ENCODE measurements at regions not wholly inside any gene's neighbourhood (a gene's known extent, or its start where the extent isn't known, plus 50 kb on each side); places are given as distances from the start of the nearest gene placed in this dataset.

GRCh38 chr10:62562101-62562500 lies 187.9 kb downstream of the ZNF365 start:
- H3K9me3 ChIP-seq (ENCODE audit: control insufficient read depth, insufficient read depth, low read depth, low read length) = no peaks in the 10 kb centered on the region
- H3K4me3 ChIP-seq (ENCODE audit: low read depth, low read length) = no peak overlapping the region
- CTCF ChIA-PET = interaction anchor here (1.6 kb wide), 1 partner anchor 595 kb away, joined by 3 read pairs; no protein-coding TSS in a partner anchor
- POLR2A ChIA-PET = no interaction called here
- no peak for TF ChIP-seq ZNF146 (tag by site-specific recombination; IDR thresholded peaks at IDR 0.05)
- TF ChIP-seq ZNF560 (tag by site-specific recombination; IDR thresholded peaks at IDR 0.05; ENCODE audit: borderline replicate concordance) = no peak
- TF ChIP-seq ZNF48 (tag by site-specific recombination; IDR thresholded peaks at IDR 0.05) = no peak
- TF ChIP-seq ZBTB7A (tag by site-specific recombination; IDR thresholded peaks at IDR 0.05; ENCODE audit: low read depth) = no peak
- no peak for TF ChIP-seq ELK4 (IDR thresholded peaks at IDR 0.05; ENCODE audit: borderline replicate concordance, low read depth, low read length)
- H3K4me1 ChIP-seq (ENCODE audit: control insufficient read depth, insufficient read depth, low read length) = no peaks in the 10 kb centered on the region
- H3K36me3 ChIP-seq (ENCODE audit: control insufficient read depth in 2 of 2, insufficient read depth in 1 of 2, low read length in 2 of 2) = no peaks in the 10 kb centered on the region
- no peak overlapping the region for H3K27ac ChIP-seq (ENCODE audit: extremely low read depth, low read depth, low read length)

GRCh38 chr10:62562795-62563194 lies 188.6 kb downstream of the ZNF365 start:
- CTCF ChIA-PET = interaction anchor here (0.6 to 1.6 kb wide), 3 partner anchors 125 to 1328 kb away, joined by 3 to 4 read pairs (median 3); no protein-coding TSS in a partner anchor
- Histone ChIP-seq H3K27ac (ENCODE audit: extremely low read depth, low read depth, low read length) (no peak overlapping the region), H3K4me3 (ENCODE audit: low read depth, low read length) (no peak overlapping the region), H3K36me3 (ENCODE audit: control insufficient read depth in 2 of 2, insufficient read depth in 1 of 2, low read length in 2 of 2) (no peaks in the 10 kb centered on the region), H3K4me1 (ENCODE audit: control insufficient read depth, insufficient read depth, low read length) (no peaks in the 10 kb centered on the region), H3K9me3 (ENCODE audit: control insufficient read depth, insufficient read depth, low read depth, low read length) (no peaks in the 10 kb centered on the region)
- POLR2A ChIA-PET = no interaction called here
- TF ChIP-seq ZSCAN23 (tag by site-specific recombination; IDR thresholded peaks at IDR 0.05) (no peak), GLI2 (tag by site-specific recombination; IDR thresholded peaks at IDR 0.05; ENCODE audit: borderline replicate concordance, low read depth) (no peak), ZFP41 (tag by site-specific recombination; IDR thresholded peaks at IDR 0.05; ENCODE audit: borderline replicate concordance) (no peak), BCL6B (tag by site-specific recombination; IDR thresholded peaks at IDR 0.05) (no peak), ZNF610 (tag by site-specific recombination; IDR thresholded peaks at IDR 0.05; ENCODE audit: borderline replicate concordance) (no peak), ZNF600 (tag by site-specific recombination; IDR thresholded peaks at IDR 0.05) (no peak), ZFHX2 (tag by site-specific recombination; conservative IDR thresholded peaks at IDR 0.05) (no peak), HOXC10 (CRISPR knock-in tag; IDR thresholded peaks at IDR 0.05) (no peak), ZNF132 (tag by site-specific recombination; IDR thresholded peaks at IDR 0.05; ENCODE audit: borderline replicate concordance) (no peak), ZNF211 (tag by site-specific recombination; IDR thresholded peaks at IDR 0.05; ENCODE audit: low read depth) (no peak), ZNF624 (tag by site-specific recombination; IDR thresholded peaks at IDR 0.05) (no peak), SCRT2 (tag by site-specific recombination; IDR thresholded peaks at IDR 0.05) (no peak), TRIM28 (IDR thresholded peaks at IDR 0.05; ENCODE audit: borderline replicate concordance, low read length) (no peak), ELK4 (IDR thresholded peaks at IDR 0.05; ENCODE audit: borderline replicate concordance, low read depth, low read length) (no peak), ZNF514 (tag by site-specific recombination; IDR thresholded peaks at IDR 0.05) (no peak), KLF7 (tag by site-specific recombination; IDR thresholded peaks at IDR 0.05; ENCODE audit: borderline replicate concordance) (no peak), ZBTB17 (tag by site-specific recombination; IDR thresholded peaks at IDR 0.05) (no peak), ZBTB20 (tag by site-specific recombination; IDR thresholded peaks at IDR 0.05) (no peak)
